ENCODE measurements at regions not wholly inside any gene's neighbourhood (a gene's known extent, or its start where the extent isn't known, plus 50 kb on each side); places are given as distances from the start of the nearest gene placed in this dataset.

- no peak for TF ChIP-seq POLR2A (IDR thresholded peaks at IDR 0.05)
- TF ChIP-seq, protein P1, sequence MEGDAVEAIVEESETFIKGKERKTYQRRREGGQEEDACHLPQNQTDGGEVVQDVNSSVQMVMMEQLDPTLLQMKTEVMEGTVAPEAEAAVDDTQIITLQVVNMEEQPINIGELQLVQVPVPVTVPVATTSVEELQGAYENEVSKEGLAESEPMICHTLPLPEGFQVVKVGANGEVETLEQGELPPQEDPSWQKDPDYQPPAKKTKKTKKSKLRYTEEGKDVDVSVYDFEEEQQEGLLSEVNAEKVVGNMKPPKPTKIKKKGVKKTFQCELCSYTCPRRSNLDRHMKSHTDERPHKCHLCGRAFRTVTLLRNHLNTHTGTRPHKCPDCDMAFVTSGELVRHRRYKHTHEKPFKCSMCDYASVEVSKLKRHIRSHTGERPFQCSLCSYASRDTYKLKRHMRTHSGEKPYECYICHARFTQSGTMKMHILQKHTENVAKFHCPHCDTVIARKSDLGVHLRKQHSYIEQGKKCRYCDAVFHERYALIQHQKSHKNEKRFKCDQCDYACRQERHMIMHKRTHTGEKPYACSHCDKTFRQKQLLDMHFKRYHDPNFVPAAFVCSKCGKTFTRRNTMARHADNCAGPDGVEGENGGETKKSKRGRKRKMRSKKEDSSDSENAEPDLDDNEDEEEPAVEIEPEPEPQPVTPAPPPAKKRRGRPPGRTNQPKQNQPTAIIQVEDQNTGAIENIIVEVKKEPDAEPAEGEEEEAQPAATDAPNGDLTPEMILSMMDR (IDR thresholded peaks at IDR 0.05) = no peak
Observed at GRCh38 chr1:29959356-29959755, 723.0 kb downstream of the PTPRU start.

Data from ovary (tissue), 3 donors.